Natural killer cell (primary cell): ENCODE measurements at regions not wholly inside any gene's neighbourhood (a gene's known extent, or its start where the extent isn't known, plus 50 kb on each side); places are given as distances from the start of the nearest gene placed in this dataset.
A peak's percentile ranks its signal among the peaks of the same experiment; 100 is the strongest.

Experiments
- ATAC-seq, 3 donors: fragments of 150-1000 bp in 2 of 3; fragments of 200-7000 bp in 1 of 3; cut with Tn5 transposase; 1 replicate in 1 of 3; 2 replicates in 2 of 3; pipeline ENCODE4 v1.10.0; 2021; ENCODE audit warnings: mild to moderate bottlenecking in 2 of 3, moderate library complexity in 2 of 3
- DNase-seq, 2 donors: peaks; one replicate each; pipeline versions ENCODE4 v3.0.0 to v3.0.0-alpha.2; 2013 to 2021; ENCODE audit warnings: mixed read lengths in 1 of 2
- H3K27ac ChIP-seq: one replicate; pipeline ENCODE4 v1.5.1; 2013; ENCODE audit warnings: mild to moderate bottlenecking, low read length
- H3K27me3 ChIP-seq: one replicate; pipeline ENCODE4 v1.6.1; 2013; ENCODE audit warnings: low read length; ENCODE audit not compliant: control insufficient read depth, insufficient read depth
- H3K36me3 ChIP-seq: one replicate; pipeline ENCODE4 v1.6.1; 2013; ENCODE audit warnings: low read length; ENCODE audit not compliant: control insufficient read depth, insufficient read depth
- H3K4me1 ChIP-seq: one replicate; pipeline ENCODE4 v1.6.1; 2013; ENCODE audit warnings: low read length; ENCODE audit not compliant: control insufficient read depth, insufficient read depth
- H3K4me3 ChIP-seq: one replicate; pipeline ENCODE4 v1.5.1; 2013; ENCODE audit warnings: low read length
- H3K9me3 ChIP-seq: one replicate; pipeline ENCODE4 v1.6.1; 2013; ENCODE audit warnings: low read length; ENCODE audit not compliant: control insufficient read depth, insufficient read depth
- H3K27ac Mint-ChIP-seq, 2 donors: one replicate each; pipeline ENCODE4 v1.8.0; 2022; ENCODE audit warnings: mild to moderate bottlenecking in 2 of 2, mixed read lengths in 2 of 2, moderate library complexity in 1 of 2
- H3K27me3 Mint-ChIP-seq, 2 donors: one replicate each; pipeline ENCODE4 v1.8.0; 2022; ENCODE audit warnings: low read depth in 2 of 2, mixed read lengths in 2 of 2
- H3K36me3 Mint-ChIP-seq: one replicate; pipeline ENCODE4 v1.8.0; 2022; ENCODE audit warnings: mixed read lengths
- H3K4me1 Mint-ChIP-seq, 2 donors: one replicate each; pipeline ENCODE4 v1.8.0; 2022; ENCODE audit warnings: mixed read lengths in 2 of 2
- H3K4me3 Mint-ChIP-seq: one replicate; pipeline ENCODE4 v1.8.0; 2022; ENCODE audit warnings: mild to moderate bottlenecking, moderate library complexity, mixed read lengths
- H3K9me3 Mint-ChIP-seq, 2 donors: one replicate each; pipeline ENCODE4 v1.8.0; 2022; ENCODE audit warnings: mixed read lengths in 2 of 2
- CTCF ChIP-seq: fragments of 200-600 bp; IDR thresholded peaks from one replicate; pipeline ENCODE4 v1.8.0; 2022; ENCODE audit warnings: antibody characterized with exemption
- WGBS: methylation state at CpG from one replicate; pipeline ENCODE4 v1.1.7; 2013; ENCODE audit warnings: missing lambda C conversion rate; ENCODE audit not compliant: insufficient coverage; 5-methylcytosine and 5-hydroxymethylcytosine counted together
- intact Hi-C: fragments of 100-400 bp; cut with micrococcal nuclease; formaldehyde crosslinking; loops from one replicate; pipeline ENCODE4 v1.14.2; 2022

DNA sequence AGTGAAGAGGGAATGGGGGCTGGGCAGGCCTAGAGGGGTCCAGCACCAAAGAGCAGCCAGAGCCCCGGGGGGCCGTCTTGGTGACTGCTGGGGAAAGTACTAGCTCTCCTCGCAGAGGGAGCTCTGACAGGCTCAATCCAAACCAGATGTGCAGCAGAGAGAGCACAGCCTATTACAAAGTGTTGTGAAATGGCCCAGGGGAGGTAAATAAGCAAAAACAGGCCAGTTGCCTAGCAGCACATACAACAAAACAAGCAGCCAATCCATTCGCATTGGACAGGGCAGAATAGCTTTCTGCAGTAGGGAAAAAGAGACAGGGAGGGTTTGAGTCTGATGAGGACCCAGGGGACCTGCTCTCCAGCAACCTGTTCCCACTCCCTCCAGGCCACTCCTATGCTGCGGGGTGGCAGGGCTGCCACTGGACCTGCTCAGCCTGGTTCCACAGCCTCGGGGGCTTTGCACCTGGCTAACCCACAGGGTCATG is 239.6 kb upstream of the FGGY start:
- Histone ChIP-seq H3K36me3 (no peaks in the 10 kb centered on the region), H3K4me1 (peaks cover 3% of the 10 kb centered on the region), H3K27ac (no peak overlapping the region), H3K4me3 (no peak overlapping the region), H3K9me3 (no peaks in the 10 kb centered on the region), H3K27me3 (no peaks in the 10 kb centered on the region)
- Mint-ChIP-seq H3K4me3 (no peak overlapping the region), H3K4me1 (peaks cover 14% of the 10 kb centered on the region in 2 donors), H3K27me3 (peaks cover 0 to 11% of the 10 kb centered on the region in 2 donors), H3K36me3 (no peaks in the 10 kb centered on the region), H3K9me3 (no peaks in the 10 kb centered on the region), H3K27ac (no peak overlapping the region)
- ATAC-seq (peak in 1 of 3 donors; percentile 12), DNase-seq (no peak)
- WGBS: 87% methylated on average over 6 of the region's 6 CpGs
- TF ChIP-seq CTCF: no peak
- intact Hi-C loops: no loop called here

GRCh38 chr1:59057796-59058195 is 239.1 kb upstream of the FGGY start:
- no peak for TF ChIP-seq CTCF
- no peaks in the 10 kb centered on the region for H3K9me3 ChIP-seq
- no peaks in the 10 kb centered on the region for H3K9me3 Mint-ChIP-seq
- no peaks in the 10 kb centered on the region for H3K27me3 ChIP-seq
- no peak for DNase-seq
- peaks cover 3% of the 10 kb centered on the region for H3K4me1 ChIP-seq
- intact Hi-C loops: no loop called here
- H3K27me3 Mint-ChIP-seq: peaks cover 0 to 11% of the 10 kb centered on the region in 2 donors
- no peak overlapping the region for H3K4me3 Mint-ChIP-seq
- no peak overlapping the region for H3K27ac ChIP-seq
- H3K4me3 ChIP-seq: no peak overlapping the region
- ATAC-seq: no peak
- H3K36me3 Mint-ChIP-seq: no peaks in the 10 kb centered on the region
- 89% methylated on average over 3 of the region's 3 CpGs for WGBS
- no peaks in the 10 kb centered on the region for H3K36me3 ChIP-seq
- H3K4me1 Mint-ChIP-seq: peaks cover 17 to 19% of the 10 kb centered on the region in 2 donors
- H3K27ac Mint-ChIP-seq: no peak overlapping the region

DNA sequence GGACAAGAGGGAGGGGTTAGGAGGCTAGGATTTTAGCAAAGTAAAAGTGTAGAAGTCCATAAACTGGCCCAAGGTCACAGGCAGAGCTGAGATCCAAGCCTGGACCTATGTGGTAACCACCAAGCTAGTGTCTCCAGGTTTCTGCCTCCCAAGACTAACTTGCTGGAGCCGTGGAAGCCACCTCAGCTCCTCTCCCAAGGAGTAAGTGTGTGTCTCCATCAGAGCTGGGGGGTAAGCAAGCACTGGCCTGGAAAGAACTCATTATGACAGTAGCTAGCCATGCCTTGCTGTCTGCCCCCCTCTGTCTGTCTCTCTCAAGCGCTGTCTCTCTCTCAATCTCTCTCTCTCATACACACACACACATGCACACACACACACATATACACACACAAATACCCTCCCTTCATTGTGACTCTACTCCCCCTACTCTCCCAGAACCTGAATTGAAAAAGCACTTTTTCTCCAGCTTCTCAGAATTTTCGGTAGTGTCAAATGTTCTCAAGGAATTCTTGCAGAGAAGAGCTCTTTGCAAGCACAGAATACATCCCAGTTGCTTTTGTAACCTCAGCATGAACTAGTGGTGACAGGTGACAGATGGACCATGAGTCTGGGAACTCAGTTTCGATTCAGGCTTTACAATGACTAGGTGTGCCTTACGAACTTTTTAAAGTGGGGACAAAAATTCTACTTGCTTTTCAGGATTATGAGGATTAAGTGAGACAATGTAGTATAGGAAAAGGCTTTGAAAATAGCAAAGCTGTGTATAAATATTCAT is 238.0 kb upstream of the FGGY start:
- H3K9me3 Mint-ChIP-seq: no peaks in the 10 kb centered on the region
- H3K27ac ChIP-seq: no peak overlapping the region
- H3K27me3 Mint-ChIP-seq: peaks cover 0 to 11% of the 10 kb centered on the region in 2 donors
- TF ChIP-seq CTCF: no peak
- no peaks in the 10 kb centered on the region for H3K36me3 ChIP-seq
- H3K4me3 Mint-ChIP-seq: no peak overlapping the region
- DNase-seq: no peak
- no peak overlapping the region for H3K27ac Mint-ChIP-seq
- H3K9me3 ChIP-seq: no peaks in the 10 kb centered on the region
- no peak for ATAC-seq
- H3K36me3 Mint-ChIP-seq: no peaks in the 10 kb centered on the region
- H3K4me1 ChIP-seq: peaks cover 8% of the 10 kb centered on the region
- intact Hi-C loops: no loop called here
- no peak overlapping the region for H3K4me3 ChIP-seq
- 90% methylated on average over 5 of the region's 5 CpGs for WGBS
- peaks cover 27 to 29% of the 10 kb centered on the region in 2 donors for H3K4me1 Mint-ChIP-seq
- no peaks in the 10 kb centered on the region for H3K27me3 ChIP-seq

DNA sequence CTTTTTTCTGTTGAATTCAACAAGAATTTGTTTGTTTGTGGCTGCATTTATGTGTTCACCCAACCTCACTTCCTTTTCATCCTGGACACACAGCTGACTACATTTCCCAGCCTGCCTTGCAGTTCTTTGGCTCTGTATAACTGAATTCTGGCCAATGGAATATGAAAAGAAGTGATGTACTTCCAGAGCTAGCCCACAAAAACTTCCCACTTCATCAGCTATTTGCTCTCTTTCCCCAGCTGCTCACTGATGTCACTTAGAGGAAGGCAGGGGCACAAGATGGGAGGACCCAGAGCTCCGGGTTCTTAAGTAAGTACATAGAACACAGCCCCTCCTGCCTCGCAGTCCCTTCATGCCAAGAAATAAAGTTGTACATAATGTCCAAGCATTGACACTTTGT is 235.0 kb upstream of the FGGY start:
- TF ChIP-seq CTCF: no peak
- Histone ChIP-seq H3K27me3 (no peaks in the 10 kb centered on the region), H3K27ac (no peak overlapping the region), H3K36me3 (no peaks in the 10 kb centered on the region), H3K4me1 (peaks cover 8% of the 10 kb centered on the region), H3K9me3 (no peaks in the 10 kb centered on the region), H3K4me3 (no peak overlapping the region)
- intact Hi-C loops: no loop called here
- peaks cover 32 to 36% of the 10 kb centered on the region in 2 donors for H3K4me1 Mint-ChIP-seq
- H3K27me3 Mint-ChIP-seq: peaks cover 0 to 4% of the 10 kb centered on the region in 2 donors
- H3K9me3 Mint-ChIP-seq: no peaks in the 10 kb centered on the region
- WGBS: 97% methylated on average over 2 of the region's 2 CpGs
- DNase-seq (no peak), ATAC-seq (no peak)
- no peak overlapping the region for H3K27ac Mint-ChIP-seq
- H3K36me3 Mint-ChIP-seq: no peaks in the 10 kb centered on the region
- H3K4me3 Mint-ChIP-seq: no peak overlapping the region
